H1 (cell line): ENCODE measurements at regions not wholly inside any gene's neighbourhood (a gene's known extent, or its start where the extent isn't known, plus 50 kb on each side); places are given as distances from the start of the nearest gene placed in this dataset.

Experiments used
- CBX8 ChIP-seq: fragments of 300-800, 300-1000 bp; sonication (generic); IDR thresholded peaks from 2 replicates; pipeline ENCODE4 v1.7.1; 2016; ENCODE audit warnings: low read depth, low read length, borderline replicate concordance
- CHD7 ChIP-seq: fragments of 300-600 bp; sonication (generic); IDR thresholded peaks from 2 replicates; pipeline ENCODE4 v1.7.1; 2012; ENCODE audit warnings: low read length, moderate library complexity, mild to moderate bottlenecking, inconsistent platforms; ENCODE audit not compliant: insufficient replicate concordance
- HDAC2 ChIP-seq, 2 experiments: fragments of 300-600 bp in 1 of 2; sonication (generic) in 1 of 2; IDR thresholded peaks; 2 replicates each; pipeline ENCODE4 v1.6.1; 2011 to 2012; ENCODE audit warnings: low read depth in 2 of 2, low read length in 2 of 2, mild to moderate bottlenecking in 2 of 2, moderate library complexity in 2 of 2, borderline replicate concordance in 1 of 2, inconsistent platforms in 1 of 2
- JUN ChIP-seq: IDR thresholded peaks from 2 replicates; pipeline ENCODE4 v1.6.1; 2011; ENCODE audit warnings: low read depth, mild to moderate bottlenecking, improper control_type of control experiment, low read length
- JUND ChIP-seq: IDR thresholded peaks from 2 replicates; pipeline ENCODE4 v1.6.1; 2011; ENCODE audit warnings: mild to moderate bottlenecking, improper control_type of control experiment, low read length
- KDM1A ChIP-seq: fragments of 200-600, 300-600 bp; sonication (generic); IDR thresholded peaks from 2 replicates; pipeline ENCODE4 v1.7.1; 2016; ENCODE audit warnings: mild to moderate bottlenecking, low read length, borderline replicate concordance
- MAFK ChIP-seq: IDR thresholded peaks from 2 replicates; pipeline ENCODE4 v1.6.1; 2012; ENCODE audit warnings: low read depth, mild to moderate bottlenecking, improper control_type of control experiment, low read length
- RAD21 ChIP-seq, 2 experiments: IDR thresholded peaks in 1 of 2; conservative IDR thresholded peaks in 1 of 2; 2 replicates each; pipeline ENCODE4 v1.6.1; 2011; ENCODE audit warnings: low read depth in 2 of 2, low read length in 2 of 2, improper control_type of control experiment in 1 of 2, inconsistent platforms in 1 of 2, mild to moderate bottlenecking in 1 of 2, moderate library complexity in 1 of 2
- ZNF274 ChIP-seq: IDR thresholded peaks from 2 replicates; pipeline ENCODE4 v1.7.0; 2012; ENCODE audit warnings: low read length, borderline replicate concordance; ENCODE audit errors: extremely low read depth

- TF ChIP-seq CHD7, result no peak
- no peak for TF ChIP-seq JUND
- TF ChIP-seq HDAC2 (IDR thresholded peaks at IDR 0.05; ENCODE audit: borderline replicate concordance in 1 of 2, low read depth in 2 of 2, low read length in 2 of 2), result no peak
- no peak for TF ChIP-seq KDM1A
- TF ChIP-seq CBX8, result no peak
- no peak for TF ChIP-seq RAD21 (IDR thresholded peaks at IDR 0.05 in 1 of 2, conservative IDR thresholded peaks at IDR 0.05 in 1 of 2; ENCODE audit: low read depth in 2 of 2, low read length in 2 of 2)
- TF ChIP-seq MAFK, result no peak
- TF ChIP-seq ZNF274, result no peak
- TF ChIP-seq JUN, result no peak
These were observed 92.2 kb upstream of the ATF7IP start (continued) for GRCh38 chr12:14272956-14273912.
